Activated CD4-positive, alpha-beta T cell treated with anti-CD3 and anti-CD28 coated beads for 36 hours (primary cell): ENCODE measurements at regions not wholly inside any gene's neighbourhood (a gene's known extent, or its start where the extent isn't known, plus 50 kb on each side); places are given as distances from the start of the nearest gene placed in this dataset.
A peak's percentile ranks its signal among the peaks of the same experiment; 100 is the strongest.
"Not testable (repeated sequence)": the region's sequence is repeated elsewhere in the genome, so short reads cannot be mapped to it uniquely, and the experiment has no call there.

Experiments used
- ATAC-seq: fragments of 200-7000 bp; cut with Tn5 transposase; one replicate; pipeline ENCODE4 v1.10.0; 2021; ENCODE audit warnings: mild to moderate bottlenecking, moderate library complexity
- CTCF ChIA-PET: fragments of 350-600 bp; sonication (Branson Sonifier 250); formaldehyde crosslinking; loops from one replicate; lab custom pipeline; 2021; ENCODE audit warnings: antibody characterized with exemption; lab: Charles Lee
- POLR2A ChIA-PET: fragments of 350-600 bp; sonication (Branson Sonifier 250); formaldehyde crosslinking; loops from one replicate; lab custom pipeline; 2021; ENCODE audit warnings: antibody characterized with exemption, inconsistent platforms; lab: Charles Lee
- DNase-seq: peaks from one replicate; pipeline ENCODE4 v3.0.0-alpha.2; 2020
- H3K27ac Mint-ChIP-seq: one replicate; pipeline ENCODE4 v1.8.0; 2021; ENCODE audit warnings: mixed read lengths
- H3K27me3 Mint-ChIP-seq: one replicate; pipeline ENCODE4 v1.8.0; 2021; ENCODE audit warnings: mixed read lengths
- H3K36me3 Mint-ChIP-seq: one replicate; pipeline ENCODE4 v1.8.0; 2021; ENCODE audit warnings: low read depth, mixed read lengths
- H3K4me1 Mint-ChIP-seq: one replicate; pipeline ENCODE4 v1.8.0; 2021; ENCODE audit warnings: mixed read lengths
- H3K4me3 Mint-ChIP-seq: one replicate; pipeline ENCODE4 v1.8.0; 2021; ENCODE audit warnings: mild to moderate bottlenecking, moderate library complexity, mixed read lengths
- H3K9me3 Mint-ChIP-seq: one replicate; pipeline ENCODE4 v1.8.0; 2021; ENCODE audit warnings: low read depth, mixed read lengths
- intact Hi-C, 2 experiments: fragments of 100-400 bp; cut with DNase I in 1 of 2; cut with micrococcal nuclease in 1 of 2; formaldehyde crosslinking; loops; one replicate each; pipeline versions ENCODE4 v1.14.2 to v1.15.1; 2022 to 2024; cut with DNase I, micrococcal nuclease

DNA sequence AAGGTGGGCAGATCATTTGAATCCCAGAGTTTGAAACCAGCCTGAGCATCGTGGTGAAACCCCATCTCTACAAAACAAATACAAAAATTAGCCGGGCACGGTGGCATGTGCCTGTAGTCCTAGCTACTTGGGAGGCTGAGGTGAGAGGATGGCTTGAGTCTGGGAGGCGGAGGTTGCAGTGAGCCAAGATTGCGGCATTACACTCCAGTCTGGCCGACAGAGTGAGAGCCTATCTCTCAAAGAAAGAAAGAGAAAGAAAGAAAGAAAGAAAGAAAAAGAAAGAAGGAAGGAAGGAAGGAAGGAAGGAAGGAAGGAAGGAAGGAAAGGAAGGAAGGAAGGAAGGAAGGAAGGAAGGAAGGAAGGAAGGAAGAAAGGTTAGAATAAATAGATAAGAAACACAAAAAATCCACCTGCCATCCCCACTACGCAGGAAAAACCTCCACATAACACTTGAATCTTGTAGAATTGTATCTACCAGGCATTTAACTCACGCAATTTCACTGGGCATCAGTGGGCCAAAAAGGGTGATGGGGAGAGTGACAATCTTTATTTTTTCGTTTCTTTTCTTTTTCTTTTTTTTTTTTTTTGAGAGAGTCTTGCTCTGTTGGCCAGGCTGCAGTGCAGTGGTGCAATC, 58.3 kb upstream of the PTPN1 start:
- not testable (repeated sequence) for H3K27ac Mint-ChIP-seq
- ChIA-PET CTCF (interaction anchor here (0.7 to 1.3 kb wide), 5 partner anchors 12 to 266 kb away, joined by 3 to 4 read pairs (median 3); no protein-coding TSS in a partner anchor), POLR2A (interaction anchor here (0.6 kb wide), 1 partner anchor 1089 kb away, joined by 5 read pairs; no protein-coding TSS in a partner anchor)

DNA sequence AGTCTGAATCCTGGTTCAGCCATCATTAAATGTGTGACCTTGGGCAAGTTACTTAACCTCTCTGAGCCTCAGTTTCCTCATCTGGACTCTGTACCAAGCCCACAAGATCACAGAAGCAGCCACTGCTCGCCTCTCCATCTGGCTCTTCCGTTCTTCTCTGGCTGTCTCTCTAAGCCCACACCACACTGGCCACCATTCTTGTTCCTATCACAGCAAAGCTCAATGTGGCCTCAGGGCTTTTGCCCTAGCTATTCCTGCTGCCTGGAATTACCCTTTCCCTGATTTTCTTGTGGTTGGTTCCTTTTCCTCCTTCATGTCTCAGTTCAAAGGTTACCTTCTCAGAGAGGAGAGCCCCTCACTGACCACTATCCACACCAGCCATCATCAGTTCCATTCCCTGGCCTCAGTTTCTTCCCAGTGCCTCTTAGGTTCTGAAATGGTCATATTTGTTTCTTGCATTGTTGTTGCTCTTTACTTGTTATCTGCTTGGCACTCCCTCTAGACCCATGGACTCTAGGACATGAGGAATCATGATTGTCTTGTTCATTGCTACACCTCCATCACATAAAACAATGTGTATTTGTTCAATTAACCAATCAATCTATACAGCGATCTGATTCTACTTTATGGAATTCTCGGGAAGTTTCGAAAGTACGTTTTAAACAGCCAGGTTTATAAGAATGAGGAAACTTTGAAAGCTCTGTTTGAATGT, 56.5 kb upstream of the PTPN1 start:
- ChIA-PET CTCF (interaction anchor here (1.9 kb wide), 1 partner anchor 251 kb away, joined by 4 read pairs; no protein-coding TSS in a partner anchor), POLR2A (no interaction called here)
- DNase-seq (no peak), ATAC-seq (no peak)
- Mint-ChIP-seq H3K27me3 (peaks cover 26% of the 10 kb centered on the region), H3K4me3 (no peak overlapping the region), H3K4me1 (peaks cover 11% of the 10 kb centered on the region), H3K36me3 (no peaks in the 10 kb centered on the region), H3K27ac (no peak overlapping the region), H3K9me3 (no peaks in the 10 kb centered on the region)
- intact Hi-C loops = no loop called here

More for the DNA sequence above, 58.3 kb upstream of the PTPN1 start:
- peaks cover 13% of the 10 kb centered on the region for H3K4me1 Mint-ChIP-seq
- DNase-seq, intact Hi-C loops, ATAC-seq, H3K36me3 Mint-ChIP-seq, H3K9me3 Mint-ChIP-seq: not testable (repeated sequence)
- peaks cover 35% of the 10 kb centered on the region for H3K27me3 Mint-ChIP-seq
- peak overlapping the region; percentile 26 for H3K4me3 Mint-ChIP-seq

DNA sequence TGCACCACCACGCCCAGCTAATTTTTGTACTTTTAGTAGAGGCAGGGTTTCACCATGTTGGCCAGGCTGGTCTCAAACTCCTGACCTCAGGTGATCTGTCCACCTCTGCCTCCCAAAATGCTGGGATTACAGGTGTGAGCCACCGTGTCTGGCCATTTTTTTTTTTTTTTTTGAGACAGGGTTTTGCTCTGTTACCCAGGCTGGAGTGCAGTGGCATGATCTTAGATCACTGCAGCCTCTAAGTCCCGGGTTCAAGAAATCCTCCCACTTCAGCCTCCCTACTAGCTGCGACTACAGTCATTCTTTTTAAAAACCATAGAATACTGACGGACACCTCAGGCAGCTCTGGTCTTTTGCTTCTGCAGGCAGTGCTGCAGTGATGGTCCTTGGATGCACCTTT, 54.9 kb upstream of the PTPN1 start:
- H3K36me3 Mint-ChIP-seq, H3K27ac Mint-ChIP-seq, H3K9me3 Mint-ChIP-seq, H3K4me3 Mint-ChIP-seq, ATAC-seq, H3K4me1 Mint-ChIP-seq, POLR2A ChIA-PET, intact Hi-C loops, DNase-seq: not testable (repeated sequence)
- H3K27me3 Mint-ChIP-seq = peaks cover 23% of the 10 kb centered on the region
- CTCF ChIA-PET = interaction anchor here (0.7 to 1.9 kb wide), 4 partner anchors 9 to 270 kb away, joined by 3 to 6 read pairs (median 4); no protein-coding TSS in a partner anchor

DNA sequence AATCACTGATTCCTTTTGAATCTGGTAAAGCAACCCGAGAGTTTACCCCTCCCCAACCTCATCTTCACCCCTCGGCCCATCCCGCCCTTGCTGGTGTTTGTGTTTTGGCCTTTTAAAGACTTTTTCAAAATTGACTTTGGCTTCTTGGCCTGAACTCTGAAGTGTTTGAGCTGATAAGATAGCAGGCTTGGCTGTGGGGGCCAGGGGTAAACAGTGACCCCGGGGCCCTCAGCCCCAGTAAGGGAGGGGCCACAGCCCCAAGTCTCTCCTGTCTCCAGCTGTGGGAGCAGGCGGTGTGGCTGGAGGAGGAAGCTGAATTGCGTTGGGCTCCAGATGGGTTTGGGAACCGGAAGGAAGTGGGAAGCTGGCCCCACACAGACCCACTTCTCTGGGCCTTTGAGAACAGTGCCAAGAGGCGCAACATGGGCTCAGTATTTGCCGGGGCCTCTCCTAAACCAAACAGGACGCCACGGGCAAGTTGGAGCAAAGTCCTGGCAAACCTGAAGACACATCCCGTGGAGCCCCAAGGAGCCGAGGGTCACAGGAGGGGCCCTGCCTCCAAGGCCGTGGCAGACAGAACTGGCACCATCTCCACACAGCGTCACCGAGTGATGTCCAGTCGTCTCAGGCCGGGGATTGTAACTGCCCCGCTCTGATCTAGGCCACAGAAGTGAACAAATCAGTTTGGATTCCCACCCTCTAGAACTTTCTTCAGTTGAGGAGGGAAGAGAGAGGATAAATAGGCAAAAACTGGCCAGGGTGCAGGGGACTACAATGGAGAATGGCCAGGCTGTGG, 54.3 kb upstream of the PTPN1 start:
- Mint-ChIP-seq H3K36me3 (no peaks in the 10 kb centered on the region), H3K4me1 (peaks cover 7% of the 10 kb centered on the region), H3K9me3 (no peaks in the 10 kb centered on the region), H3K4me3 (no peak overlapping the region), H3K27me3 (peaks cover 20% of the 10 kb centered on the region), H3K27ac (no peak overlapping the region)
- DNase-seq (no peak), ATAC-seq (no peak)
- intact Hi-C loops = no loop called here
- POLR2A ChIA-PET = no interaction called here
- CTCF ChIA-PET = interaction anchor here (0.7 to 1.4 kb wide), 7 partner anchors 28 to 286 kb away, joined by 3 to 5 read pairs (median 3); no protein-coding TSS in a partner anchor

DNA sequence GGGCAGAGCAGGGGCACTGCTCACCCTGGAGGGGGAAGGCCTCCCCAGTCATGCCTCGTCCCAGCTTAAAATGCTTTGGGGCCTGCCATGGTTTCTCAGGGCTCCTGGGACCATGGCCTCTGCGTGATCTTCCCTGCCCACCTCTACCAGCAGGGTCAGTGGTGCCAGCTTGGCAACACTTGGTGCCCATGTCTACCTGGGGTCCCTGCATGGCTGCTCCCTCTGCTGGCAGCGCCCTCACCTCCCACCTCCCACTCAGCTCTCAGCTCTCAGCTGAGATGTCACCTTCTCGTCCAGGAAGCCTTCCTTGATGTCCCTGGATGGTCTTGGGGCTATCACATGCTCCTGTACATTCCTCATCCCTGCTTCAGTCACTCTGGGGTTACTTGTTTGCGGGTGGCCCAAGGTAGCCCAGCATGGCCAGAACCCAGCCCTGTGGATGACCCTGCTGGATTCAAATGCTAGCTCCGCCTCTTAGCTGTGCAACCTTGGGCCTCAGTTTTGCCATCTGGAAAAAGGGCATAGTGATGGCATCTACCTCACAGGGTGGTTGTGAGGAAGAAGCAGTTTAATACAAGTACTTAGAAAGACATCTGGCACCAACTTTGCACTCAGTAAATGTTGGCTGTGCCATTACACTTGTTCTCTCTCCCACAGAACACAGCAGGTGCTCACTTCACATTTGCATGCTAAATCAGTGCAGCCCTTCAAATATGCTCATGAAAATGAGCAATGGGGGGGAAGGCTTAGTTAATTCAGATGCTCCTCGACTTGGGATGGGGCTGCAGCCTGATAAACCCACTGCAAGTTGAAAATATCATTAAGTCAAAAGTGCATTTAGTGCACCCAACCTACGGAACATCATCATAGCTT, 53.5 kb upstream of the PTPN1 start:
- Mint-ChIP-seq H3K4me3 (no peak overlapping the region), H3K4me1 (peaks cover 3% of the 10 kb centered on the region), H3K27ac (no peak overlapping the region), H3K27me3 (peaks cover 14% of the 10 kb centered on the region), H3K36me3 (no peaks in the 10 kb centered on the region), H3K9me3 (no peaks in the 10 kb centered on the region)
- ATAC-seq (no peak), DNase-seq (peak; percentile 55)
- ChIA-PET POLR2A (no interaction called here), CTCF (interaction anchor here (0.8 to 1.4 kb wide), 6 partner anchors 34 to 287 kb away, joined by 3 to 5 read pairs (median 4); no protein-coding TSS in a partner anchor)
- intact Hi-C loops = no loop called here

DNA sequence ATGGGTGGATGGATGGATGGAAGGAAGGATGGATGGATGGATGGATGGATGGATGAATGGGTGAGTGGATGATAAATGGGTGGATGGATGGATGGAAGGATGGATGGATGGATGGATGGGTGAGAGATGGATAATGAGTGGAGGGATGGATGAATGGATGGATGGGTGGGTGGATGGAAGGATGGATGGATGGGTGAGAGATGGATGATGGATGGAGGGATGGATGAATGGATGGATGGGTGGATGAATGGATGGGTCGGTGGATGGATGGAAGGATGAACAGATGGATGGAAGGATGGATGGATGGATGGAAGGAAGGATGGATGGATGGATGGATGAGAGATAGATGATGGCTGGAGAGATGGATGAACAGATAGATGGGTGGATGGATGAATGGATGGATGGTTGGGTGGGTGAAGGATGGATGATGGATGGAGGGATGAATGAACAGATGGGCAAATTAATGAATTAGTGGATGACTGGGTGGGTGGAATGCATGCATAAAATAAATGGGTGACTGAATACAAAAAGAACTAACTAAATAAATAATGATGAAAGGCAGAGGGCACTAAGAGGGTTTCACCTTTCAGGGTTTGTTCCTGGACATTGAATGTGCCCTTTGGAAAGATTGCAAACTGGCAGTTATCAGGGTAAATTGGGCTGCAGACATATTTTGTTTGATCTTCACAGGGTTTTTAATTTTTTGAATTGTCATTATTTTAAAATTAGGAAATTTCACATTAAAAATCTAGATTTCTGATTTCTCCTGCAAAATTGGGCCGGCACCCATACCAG, 50.9 kb upstream of the PTPN1 start:
- DNase-seq (no peak), ATAC-seq (no peak)
- Mint-ChIP-seq H3K27me3 (peaks cover 10% of the 10 kb centered on the region), H3K36me3 (no peaks in the 10 kb centered on the region), H3K9me3 (no peaks in the 10 kb centered on the region), H3K4me1 (peaks cover 6% of the 10 kb centered on the region), H3K4me3 (no peak overlapping the region), H3K27ac (no peak overlapping the region)
- intact Hi-C loops = no loop called here
- CTCF ChIA-PET = interaction anchor here (0.5 kb wide), 1 partner anchor 137 kb away, joined by 3 read pairs; no protein-coding TSS in a partner anchor
- POLR2A ChIA-PET = no interaction called here

DNA sequence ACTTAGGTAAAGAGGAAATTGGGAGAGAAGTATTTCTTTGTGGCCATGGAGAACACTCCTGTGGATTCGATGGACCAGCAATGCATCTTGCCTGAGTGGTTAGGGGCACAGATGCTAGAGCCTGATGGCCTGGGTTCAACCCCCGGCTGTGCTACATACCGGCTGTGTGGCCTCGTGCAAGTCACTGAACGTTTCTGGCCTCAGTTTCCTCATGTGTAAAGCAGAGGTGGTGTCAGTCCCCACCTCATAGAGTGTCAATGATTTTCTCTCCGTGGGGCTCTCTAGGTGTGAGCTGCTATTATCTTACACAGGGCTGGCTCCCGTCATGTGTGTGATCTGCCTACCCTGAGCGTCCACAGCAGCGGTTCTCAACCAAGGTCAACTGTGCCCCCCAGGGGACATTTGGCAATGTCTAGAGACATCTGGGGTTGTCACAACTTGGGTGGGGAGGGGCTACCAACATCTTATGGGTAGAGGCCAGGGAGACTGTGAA, 50.0 kb upstream of the PTPN1 start:
- peaks cover 8% of the 10 kb centered on the region for H3K4me1 Mint-ChIP-seq
- POLR2A ChIA-PET = no interaction called here
- H3K27me3 Mint-ChIP-seq = peaks cover 6% of the 10 kb centered on the region
- H3K9me3 Mint-ChIP-seq = no peaks in the 10 kb centered on the region
- no peak overlapping the region for H3K27ac Mint-ChIP-seq
- intact Hi-C loops = loop anchor here (1.0 to 10.0 kb wide), 8 partner anchors 117 to 478 kb away; partner anchors contain the start of genes CEBPB (in 2 of the 2) and SNAI1 (in 2 of the 2)
- DNase-seq = no peak
- H3K4me3 Mint-ChIP-seq = no peak overlapping the region
- no peak for ATAC-seq
- CTCF ChIA-PET = interaction anchor here (0.5 to 11.7 kb wide), 2 partner anchors 136 to 273 kb away, joined by 3 to 158 read pairs; partner anchors contain the start of gene CEBPB
- no peaks in the 10 kb centered on the region for H3K36me3 Mint-ChIP-seq
